Vagina (tissue), 2 donors: ENCODE measurements at regions not wholly inside any gene's neighbourhood (a gene's known extent, or its start where the extent isn't known, plus 50 kb on each side); places are given as distances from the start of the nearest gene placed in this dataset.

Source experiments
- DNase-seq, 2 donors: peaks; one replicate each; pipeline ENCODE4 v3.0.0-alpha.2; 2017; ENCODE audit errors: extremely low spot score in 2 of 2
- H3K27ac ChIP-seq: fragments of 200-600 bp; sonication (generic); one replicate; pipeline ENCODE4 v1.5.1; 2019
- H3K27me3 ChIP-seq: fragments of 200-600 bp; sonication (generic); one replicate; pipeline ENCODE4 v1.5.1; 2019
- H3K36me3 ChIP-seq, 2 donors: fragments of 200-600 bp; sonication (generic); one replicate each; pipeline ENCODE4 v1.5.1; 2017 to 2019
- H3K4me1 ChIP-seq: fragments of 200-600 bp; sonication (generic); one replicate; pipeline ENCODE4 v1.5.1; 2019
- H3K4me3 ChIP-seq, 2 donors: fragments of 200-600 bp; sonication (generic); 1 replicate in 1 of 2; 2 replicates in 1 of 2; pipeline ENCODE4 v1.5.1; 2016 to 2019
- H3K9me3 ChIP-seq: fragments of 200-600 bp; sonication (generic); one replicate; pipeline ENCODE4 v1.5.1; 2019
- CTCF ChIP-seq, 3 experiments: fragments of 450-650 bp in 2 of 3; fragments of 200-600 bp in 1 of 3; sonication (generic) in 1 of 3; IDR thresholded peaks; one replicate each; pipeline ENCODE4 v1.5.1; 2017 to 2019; ENCODE audit warnings: antibody characterized with exemption in 3 of 3, mild to moderate bottlenecking in 2 of 3, moderate library complexity in 2 of 3
- POLR2A ChIP-seq, 2 donors: fragments of 450-650 bp; IDR thresholded peaks; one replicate each; pipeline ENCODE4 v1.6.1; 2017; ENCODE audit warnings: antibody characterized with exemption in 2 of 2, mild to moderate bottlenecking in 2 of 2, moderate library complexity in 2 of 2
- POLR2AphosphoS5 ChIP-seq, 2 donors: sonication (generic); formaldehyde crosslinking; IDR thresholded peaks; one replicate each; pipeline ENCODE4 v1.9.0; 2017; ENCODE audit warnings: antibody characterized with exemption in 2 of 2, mild to moderate bottlenecking in 2 of 2, low read depth in 1 of 2; ENCODE audit not compliant: insufficient read depth in 1 of 2
- intact Hi-C: fragments of 100-400 bp; cut with DNase I; formaldehyde crosslinking; loops from one replicate; pipeline ENCODE4 v1.15.1; 2023

GRCh38 chr2:107322416-107322815, 436.4 kb upstream of the ST6GAL2 start:
- H3K36me3 ChIP-seq, result no peaks in the 10 kb centered on the region
- no peak overlapping the region for H3K4me3 ChIP-seq
- no peak for DNase-seq
- H3K27me3 ChIP-seq, result no peaks in the 10 kb centered on the region
- no peaks in the 10 kb centered on the region for H3K9me3 ChIP-seq
- intact Hi-C loops, result no loop called here
- no peak overlapping the region for H3K27ac ChIP-seq
- TF ChIP-seq POLR2AphosphoS5 (IDR thresholded peaks at IDR 0.05; ENCODE audit: insufficient read depth in 1 of 2, low read depth in 1 of 2) (no peak), POLR2A (IDR thresholded peaks at IDR 0.05) (no peak), CTCF (IDR thresholded peaks at IDR 0.05) (no peak)
- peaks cover 6% of the 10 kb centered on the region for H3K4me1 ChIP-seq

GRCh38 chr2:107323946-107324565, 438.1 kb upstream of the ST6GAL2 start:
- H3K4me1 ChIP-seq, result peaks cover 6% of the 10 kb centered on the region
- intact Hi-C loops, result no loop called here
- DNase-seq, result no peak
- TF ChIP-seq POLR2A (IDR thresholded peaks at IDR 0.05), result no peak
- no peak for TF ChIP-seq POLR2AphosphoS5 (IDR thresholded peaks at IDR 0.05; ENCODE audit: insufficient read depth in 1 of 2, low read depth in 1 of 2)
- TF ChIP-seq CTCF (IDR thresholded peaks at IDR 0.05), result no peak
- no peaks in the 10 kb centered on the region for H3K9me3 ChIP-seq
- H3K4me3 ChIP-seq, result no peak overlapping the region
- no peak overlapping the region for H3K27ac ChIP-seq
- H3K36me3 ChIP-seq, result no peaks in the 10 kb centered on the region
- H3K27me3 ChIP-seq, result no peaks in the 10 kb centered on the region

DNA sequence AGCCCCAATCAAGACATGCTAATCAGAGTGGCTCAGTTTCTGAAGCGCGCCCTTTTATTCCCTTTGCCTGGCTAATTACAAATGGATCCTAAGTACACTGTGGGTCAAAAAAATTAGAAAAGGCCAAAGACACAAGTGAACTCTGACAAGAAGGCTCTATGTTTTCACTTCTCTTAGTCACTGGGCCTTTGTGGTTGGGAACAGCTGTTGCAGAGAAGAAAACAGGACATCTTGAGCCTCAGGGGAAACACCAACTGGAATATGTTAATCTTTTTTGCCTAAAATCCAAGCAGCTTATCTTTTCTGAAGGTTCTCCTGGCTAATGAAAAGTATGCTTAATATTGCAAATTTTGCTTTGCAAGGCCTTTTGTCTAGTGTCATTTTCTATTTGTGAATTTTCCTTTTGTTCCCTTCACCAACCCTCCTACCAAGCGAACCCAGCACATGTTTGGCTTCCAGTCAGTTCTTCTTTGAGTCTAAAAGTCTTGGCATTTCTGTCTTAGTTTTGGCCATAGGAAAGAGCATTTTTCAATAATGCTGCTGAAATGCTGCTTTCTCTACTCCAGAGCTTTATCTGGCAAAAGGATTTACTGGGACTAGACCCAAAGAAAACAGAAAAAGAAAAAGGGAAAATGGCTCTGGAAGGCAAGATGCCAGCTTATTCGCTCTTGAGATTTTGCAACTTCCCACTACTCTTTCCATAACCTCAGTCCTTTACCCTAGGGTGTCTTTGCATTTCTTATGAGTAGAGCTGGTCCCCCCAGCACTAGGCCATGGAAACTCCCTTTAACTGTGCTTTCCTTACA, 440.2 kb upstream of the ST6GAL2 start:
- Histone ChIP-seq H3K36me3 (no peaks in the 10 kb centered on the region), H3K9me3 (no peaks in the 10 kb centered on the region), H3K4me1 (peaks cover 6% of the 10 kb centered on the region), H3K27me3 (no peaks in the 10 kb centered on the region), H3K27ac (no peak overlapping the region), H3K4me3 (no peak overlapping the region)
- intact Hi-C loops, result no loop called here
- DNase-seq, result no peak
- TF ChIP-seq POLR2AphosphoS5 (IDR thresholded peaks at IDR 0.05; ENCODE audit: insufficient read depth in 1 of 2, low read depth in 1 of 2) (peak in 1 of 2 donors; percentile 20), POLR2A (IDR thresholded peaks at IDR 0.05) (no peak), CTCF (IDR thresholded peaks at IDR 0.05) (no peak)

- no peaks in the 10 kb centered on the region for H3K36me3 ChIP-seq
- H3K9me3 ChIP-seq, result no peaks in the 10 kb centered on the region
- TF ChIP-seq POLR2A (IDR thresholded peaks at IDR 0.05), result no peak
- no peak for TF ChIP-seq POLR2AphosphoS5 (IDR thresholded peaks at IDR 0.05; ENCODE audit: insufficient read depth in 1 of 2, low read depth in 1 of 2)
- TF ChIP-seq CTCF (IDR thresholded peaks at IDR 0.05), result no peak
- no peak overlapping the region for H3K27ac ChIP-seq
- no peak overlapping the region for H3K4me3 ChIP-seq
- intact Hi-C loops, result no loop called here
- H3K27me3 ChIP-seq, result no peaks in the 10 kb centered on the region
- no peaks in the 10 kb centered on the region for H3K4me1 ChIP-seq
- DNase-seq, result no peak
Measured at GRCh38 chr2:107334306-107334705, 448.3 kb upstream of the ST6GAL2 start.

GRCh38 chr2:107336526-107336925, 450.6 kb upstream of the ST6GAL2 start:
- no peak overlapping the region for H3K4me3 ChIP-seq

More at GRCh38 chr2:107336526-107336925, 450.6 kb upstream of the ST6GAL2 start:
- DNase-seq, result no peak
- Histone ChIP-seq H3K27me3 (no peaks in the 10 kb centered on the region), H3K9me3 (no peaks in the 10 kb centered on the region), H3K27ac (no peak overlapping the region), H3K36me3 (no peaks in the 10 kb centered on the region), H3K4me1 (no peaks in the 10 kb centered on the region)
- intact Hi-C loops, result loop anchor here (5.0 kb wide), 1 partner anchor 206 kb away; no protein-coding TSS in a partner anchor
- TF ChIP-seq CTCF (IDR thresholded peaks at IDR 0.05), result no peak
- TF ChIP-seq POLR2AphosphoS5 (IDR thresholded peaks at IDR 0.05; ENCODE audit: insufficient read depth in 1 of 2, low read depth in 1 of 2), result no peak
- no peak for TF ChIP-seq POLR2A (IDR thresholded peaks at IDR 0.05)
